ENCODE measurements at regions not wholly inside any gene's neighbourhood (a gene's known extent, or its start where the extent isn't known, plus 50 kb on each side); places are given as distances from the start of the nearest gene placed in this dataset.

DNA sequence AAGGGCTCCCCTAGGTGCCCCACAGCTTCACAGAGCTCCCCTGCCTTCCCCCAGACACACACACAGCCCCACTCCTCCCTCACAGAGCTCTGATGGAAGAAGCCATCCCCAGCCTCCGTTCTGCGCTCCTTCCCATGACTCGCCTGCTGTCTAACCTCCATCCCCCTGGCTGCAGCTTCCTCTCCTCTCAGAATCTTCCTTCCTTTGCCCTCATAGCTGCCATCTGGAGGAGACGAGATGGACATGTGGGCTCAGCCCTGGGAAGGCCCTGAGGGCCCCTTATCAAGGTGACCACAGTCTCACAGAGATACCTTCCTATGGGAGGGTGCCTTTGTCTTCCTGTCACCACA, 94.3 kb downstream of the PCDH1 start:
- in situ Hi-C loops (cut with MboI; ENCODE audit: low sequenced_read_pairs) = no loop called here
- H3K36me3 ChIP-seq (replicated peaks) = no peaks in the 10 kb centered on the region
- no peaks in the 10 kb centered on the region for H3K9me3 ChIP-seq
- no peaks in the 10 kb centered on the region for H3K4me1 ChIP-seq
- H3K4me3 ChIP-seq = no peak overlapping the region
- no peak for DNase-seq (ENCODE audit: low spot score in 2 of 2)
- H3K27me3 ChIP-seq (ENCODE audit: low read depth) = peaks cover 6% of the 10 kb centered on the region

GRCh38 chr5:141783005-141783946, 94.9 kb downstream of the PCDH1 start:
- Histone ChIP-seq H3K27me3 (ENCODE audit: low read depth) (no peaks in the 10 kb centered on the region), H3K4me3 (no peak overlapping the region), H3K4me1 (no peaks in the 10 kb centered on the region), H3K9me3 (no peaks in the 10 kb centered on the region), H3K36me3 (replicated peaks) (no peaks in the 10 kb centered on the region)
- peak in 1 of 2 experiments; percentile 31 for DNase-seq (ENCODE audit: low spot score in 2 of 2)
- in situ Hi-C loops (cut with MboI; ENCODE audit: low sequenced_read_pairs) = no loop called here

- Histone ChIP-seq H3K27me3 (ENCODE audit: low read depth) (no peaks in the 10 kb centered on the region), H3K4me1 (no peaks in the 10 kb centered on the region), H3K9me3 (no peaks in the 10 kb centered on the region), H3K36me3 (replicated peaks) (no peaks in the 10 kb centered on the region), H3K4me3 (no peak overlapping the region)
- no peak for DNase-seq (ENCODE audit: low spot score in 2 of 2)
- in situ Hi-C loops (cut with MboI; ENCODE audit: low sequenced_read_pairs) = no loop called here
Measured at GRCh38 chr5:141781910-141782309, 96.3 kb downstream of the PCDH1 start.

DNA sequence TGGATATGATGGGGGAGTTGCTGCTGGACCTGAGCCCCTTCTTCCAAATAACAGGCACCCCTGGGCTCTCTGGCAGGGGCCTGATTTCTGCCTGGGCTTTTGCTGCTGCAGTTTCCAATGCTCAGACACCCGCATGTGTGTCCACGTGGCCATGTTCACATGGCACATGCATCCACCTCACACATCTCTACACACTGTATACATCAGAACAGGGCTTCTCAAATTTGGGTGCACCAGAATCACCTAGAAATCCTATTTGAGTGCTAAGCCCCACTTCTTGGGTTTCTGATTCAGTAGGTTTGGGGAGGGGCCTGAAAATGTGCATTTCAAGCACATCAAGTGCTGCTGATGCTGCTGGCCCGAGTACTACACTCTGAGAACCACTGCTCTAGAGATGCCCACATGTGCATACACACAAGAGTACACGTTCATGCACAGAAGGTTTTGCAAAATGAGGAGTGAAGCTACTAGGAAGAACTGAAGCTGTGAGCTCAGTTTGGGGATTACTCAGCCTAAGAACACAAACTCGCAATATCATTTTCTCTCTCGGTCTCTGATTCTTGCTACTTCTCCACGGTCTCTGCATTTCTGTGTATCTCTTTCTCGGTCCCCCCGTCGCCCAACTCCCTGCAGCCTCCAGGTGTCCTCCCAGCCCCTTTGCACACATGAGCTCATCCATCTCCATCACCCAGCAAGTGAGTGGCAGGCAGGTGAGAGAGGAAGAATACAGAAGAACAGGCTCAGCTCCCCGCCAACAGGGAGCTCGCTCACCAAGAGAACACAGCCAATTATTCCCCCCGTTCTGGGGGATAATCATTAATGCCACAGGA, 97.0 kb downstream of the PCDH1 start:
- Histone ChIP-seq H3K9me3 (no peaks in the 10 kb centered on the region), H3K4me3 (no peak overlapping the region), H3K36me3 (replicated peaks) (no peaks in the 10 kb centered on the region), H3K27me3 (ENCODE audit: low read depth) (no peaks in the 10 kb centered on the region), H3K4me1 (no peaks in the 10 kb centered on the region)
- in situ Hi-C loops (cut with MboI; ENCODE audit: low sequenced_read_pairs) = no loop called here
- DNase-seq (ENCODE audit: low spot score in 2 of 2) = no peak

GRCh38 chr5:141780240-141780951, 97.8 kb downstream of the PCDH1 start:
- H3K36me3 ChIP-seq (replicated peaks) = no peaks in the 10 kb centered on the region
- no peak for DNase-seq (ENCODE audit: low spot score in 2 of 2)
- H3K9me3 ChIP-seq = no peaks in the 10 kb centered on the region
- H3K4me3 ChIP-seq = no peak overlapping the region
- H3K4me1 ChIP-seq = no peaks in the 10 kb centered on the region
- no peaks in the 10 kb centered on the region for H3K27me3 ChIP-seq (ENCODE audit: low read depth)
- in situ Hi-C loops (cut with MboI; ENCODE audit: low sequenced_read_pairs) = no loop called here

- no peaks in the 10 kb centered on the region for H3K36me3 ChIP-seq (replicated peaks)
- no peaks in the 10 kb centered on the region for H3K27me3 ChIP-seq (ENCODE audit: low read depth)
- DNase-seq (ENCODE audit: low spot score in 2 of 2) = no peak
- in situ Hi-C loops (cut with MboI; ENCODE audit: low sequenced_read_pairs) = no loop called here
- H3K4me1 ChIP-seq = no peaks in the 10 kb centered on the region
- H3K4me3 ChIP-seq = no peak overlapping the region
- H3K9me3 ChIP-seq = no peaks in the 10 kb centered on the region
Measured at GRCh38 chr5:141779503-141779973, 97.5 kb upstream of the ARAP3 start.

DNA sequence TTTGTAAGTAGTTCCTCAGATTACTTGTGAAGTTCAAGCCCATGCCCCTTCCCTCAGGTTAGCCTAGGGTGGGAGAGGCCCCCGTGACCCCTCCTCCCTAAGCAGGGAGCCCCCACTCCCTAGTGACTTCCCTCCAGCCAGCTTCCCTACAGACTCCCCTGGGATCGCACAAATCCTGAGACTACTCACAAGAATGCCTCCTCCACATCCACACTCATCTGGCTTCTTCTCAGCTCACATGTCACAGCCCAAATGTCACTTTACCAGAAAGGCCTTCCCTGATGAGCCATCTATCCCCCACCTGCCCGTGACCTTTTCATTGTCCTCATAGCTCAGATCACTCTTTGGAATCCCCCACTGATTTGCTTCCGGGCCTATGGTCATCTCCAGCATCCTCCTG, 96.7 kb upstream of the ARAP3 start:
- H3K4me1 ChIP-seq = no peaks in the 10 kb centered on the region
- no peaks in the 10 kb centered on the region for H3K36me3 ChIP-seq (replicated peaks)
- DNase-seq (ENCODE audit: low spot score in 2 of 2) = no peak
- no peaks in the 10 kb centered on the region for H3K9me3 ChIP-seq
- in situ Hi-C loops (cut with MboI; ENCODE audit: low sequenced_read_pairs) = no loop called here
- no peaks in the 10 kb centered on the region for H3K27me3 ChIP-seq (ENCODE audit: low read depth)
- no peak overlapping the region for H3K4me3 ChIP-seq

DNA sequence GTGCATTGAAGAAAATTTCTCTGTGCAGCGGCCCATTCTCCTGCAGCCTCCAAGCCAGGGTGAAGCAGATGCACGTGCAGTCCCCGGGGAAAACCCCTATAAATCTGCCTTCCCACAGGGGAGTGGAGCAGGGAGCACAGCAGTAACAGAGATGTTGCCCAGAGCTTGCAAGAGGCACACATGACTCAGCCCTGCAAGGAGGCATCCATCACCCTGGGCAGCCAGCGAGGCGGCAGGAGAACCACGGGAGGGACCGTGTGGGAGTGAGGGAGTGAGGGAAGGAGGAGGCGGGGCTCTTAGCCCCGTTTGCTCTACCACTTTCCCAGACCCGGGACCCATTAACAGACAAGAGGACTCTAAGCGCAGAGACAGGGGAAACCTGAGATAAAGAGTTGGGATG, 96.2 kb upstream of the ARAP3 start:
- H3K4me3 ChIP-seq = no peak overlapping the region
- DNase-seq (ENCODE audit: low spot score in 2 of 2) = no peak
- in situ Hi-C loops (cut with MboI; ENCODE audit: low sequenced_read_pairs) = no loop called here
- no peaks in the 10 kb centered on the region for H3K36me3 ChIP-seq (replicated peaks)
- H3K4me1 ChIP-seq = no peaks in the 10 kb centered on the region
- no peaks in the 10 kb centered on the region for H3K27me3 ChIP-seq (ENCODE audit: low read depth)
- no peaks in the 10 kb centered on the region for H3K9me3 ChIP-seq

DNA sequence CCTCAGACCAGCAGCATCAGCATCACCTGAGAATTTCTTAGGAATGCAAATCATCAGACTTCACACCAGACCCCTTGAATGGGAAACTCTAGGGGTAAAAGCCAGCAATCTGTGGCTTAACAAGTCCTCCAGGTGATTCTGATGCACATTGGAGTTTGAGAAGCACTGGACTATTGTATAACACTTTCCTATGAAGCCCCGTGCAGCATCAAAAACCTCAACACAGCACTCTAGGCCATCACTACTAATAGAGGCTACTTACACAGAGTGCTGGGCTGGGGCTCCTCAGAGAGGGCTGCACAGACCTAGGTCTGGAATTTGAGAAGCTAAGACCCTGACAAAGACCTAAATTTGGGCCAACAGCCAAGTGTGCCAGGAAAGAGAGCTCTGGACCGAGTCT, 95.7 kb upstream of the ARAP3 start:
- DNase-seq (ENCODE audit: low spot score in 2 of 2) = no peak
- Histone ChIP-seq H3K4me3 (no peak overlapping the region), H3K27me3 (ENCODE audit: low read depth) (no peaks in the 10 kb centered on the region), H3K9me3 (no peaks in the 10 kb centered on the region), H3K36me3 (replicated peaks) (no peaks in the 10 kb centered on the region), H3K4me1 (no peaks in the 10 kb centered on the region)
- in situ Hi-C loops (cut with MboI; ENCODE audit: low sequenced_read_pairs) = no loop called here

DNA sequence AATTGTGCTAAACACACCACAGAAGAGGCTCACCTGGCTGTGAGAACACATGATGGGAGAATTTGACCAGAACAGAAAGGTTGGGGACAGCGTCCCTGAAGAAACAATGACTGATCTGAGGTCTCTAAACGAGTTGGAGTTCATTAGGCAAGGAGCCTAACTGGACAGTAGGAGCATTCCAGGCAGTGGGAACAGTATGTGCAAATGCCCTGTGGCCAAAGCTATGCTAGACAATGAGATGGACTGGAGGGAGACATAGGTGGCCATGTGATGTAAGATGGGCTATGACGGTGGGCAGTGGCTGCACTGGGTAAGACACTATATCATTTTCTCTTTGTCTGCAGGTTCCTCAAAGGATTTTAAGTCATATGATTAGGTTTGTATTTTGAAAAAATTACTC, 95.1 kb upstream of the ARAP3 start:
- no peaks in the 10 kb centered on the region for H3K36me3 ChIP-seq (replicated peaks)
- no peaks in the 10 kb centered on the region for H3K4me1 ChIP-seq
- no peak overlapping the region for H3K4me3 ChIP-seq
- H3K9me3 ChIP-seq = no peaks in the 10 kb centered on the region
- DNase-seq (ENCODE audit: low spot score in 2 of 2) = no peak
- H3K27me3 ChIP-seq (ENCODE audit: low read depth) = no peaks in the 10 kb centered on the region
- in situ Hi-C loops (cut with MboI; ENCODE audit: low sequenced_read_pairs) = no loop called here

- H3K36me3 ChIP-seq (replicated peaks) = no peaks in the 10 kb centered on the region
- in situ Hi-C loops (cut with MboI; ENCODE audit: low sequenced_read_pairs) = no loop called here
- no peaks in the 10 kb centered on the region for H3K4me1 ChIP-seq
- H3K4me3 ChIP-seq = no peak overlapping the region
- no peaks in the 10 kb centered on the region for H3K27me3 ChIP-seq (ENCODE audit: low read depth)
- H3K9me3 ChIP-seq = no peaks in the 10 kb centered on the region
- DNase-seq (ENCODE audit: low spot score in 2 of 2) = no peak
Measured at GRCh38 chr5:141773779-141774562, 91.9 kb upstream of the ARAP3 start.

DNA sequence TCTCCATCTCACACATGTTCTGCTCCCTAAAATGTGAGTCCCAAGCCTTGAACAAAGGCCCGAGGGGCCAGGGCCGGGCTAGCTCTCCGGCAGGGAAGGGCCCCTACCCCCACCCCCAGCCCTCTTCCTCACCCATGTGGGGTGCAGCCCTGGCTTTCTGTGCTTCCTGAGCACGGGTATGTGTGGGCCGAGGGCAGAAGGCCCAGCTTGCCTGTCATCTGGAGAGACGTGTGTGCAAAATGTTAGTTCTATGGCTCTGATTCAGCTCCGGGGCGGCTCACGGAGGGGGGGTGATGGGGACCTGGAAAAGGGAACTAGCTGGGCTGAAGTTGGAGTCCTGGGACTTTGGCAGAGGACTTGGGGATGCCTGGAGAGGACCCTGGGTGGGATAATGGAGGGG, 90.3 kb upstream of the ARAP3 start:
- DNase-seq (ENCODE audit: low spot score in 2 of 2) = no peak
- in situ Hi-C loops (cut with MboI; ENCODE audit: low sequenced_read_pairs) = no loop called here
- Histone ChIP-seq H3K4me1 (no peaks in the 10 kb centered on the region), H3K27me3 (ENCODE audit: low read depth) (no peaks in the 10 kb centered on the region), H3K36me3 (replicated peaks) (no peaks in the 10 kb centered on the region), H3K9me3 (no peaks in the 10 kb centered on the region), H3K4me3 (no peak overlapping the region)

DNA sequence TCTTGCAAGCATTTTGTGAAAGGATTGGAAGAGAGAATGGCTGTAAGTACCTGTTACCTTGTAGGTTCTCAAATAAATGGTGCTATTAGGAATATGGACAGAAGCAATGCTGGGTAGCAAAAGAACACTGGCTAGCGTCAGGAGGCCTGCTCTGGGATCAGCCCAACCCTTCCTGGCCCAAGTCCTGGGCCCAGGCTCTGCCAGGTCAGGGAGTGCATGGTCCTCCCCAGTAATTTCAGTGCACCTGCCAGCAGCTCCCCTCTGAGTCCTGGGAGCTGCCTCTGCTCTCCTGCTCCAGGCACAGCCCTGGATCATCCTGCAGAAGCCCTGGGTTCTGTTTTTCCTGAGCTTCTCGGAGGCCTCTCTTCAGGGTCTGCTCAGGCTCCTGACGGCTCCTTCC, 89.5 kb upstream of the ARAP3 start:
- DNase-seq (ENCODE audit: low spot score in 2 of 2) = no peak
- Histone ChIP-seq H3K4me3 (no peak overlapping the region), H3K27me3 (ENCODE audit: low read depth) (no peaks in the 10 kb centered on the region), H3K9me3 (no peaks in the 10 kb centered on the region), H3K4me1 (no peaks in the 10 kb centered on the region), H3K36me3 (replicated peaks) (no peaks in the 10 kb centered on the region)
- in situ Hi-C loops (cut with MboI; ENCODE audit: low sequenced_read_pairs) = no loop called here

Data from HAP-1 (cell line).